Left ventricle myocardium inferior (tissue), 1 donor: ENCODE measurements at regions not wholly inside any gene's neighbourhood (a gene's known extent, or its start where the extent isn't known, plus 50 kb on each side); places are given as distances from the start of the nearest gene placed in this dataset.
A peak's percentile ranks its signal among the peaks of the same experiment; 100 is the strongest.

Source experiments
- DNase-seq: peaks from one replicate; pipeline ENCODE4 v3.0.0-alpha.2; 2020
- H3K27ac ChIP-seq: fragments of 200-600 bp; replicated peaks from 2 replicates; pipeline ENCODE4 v1.8.0; 2021
- H3K27me3 ChIP-seq: fragments of 200-600 bp; 2 replicates; pipeline ENCODE4 v1.8.0; 2021; ENCODE audit warnings: low read depth
- H3K36me3 ChIP-seq: fragments of 200-600 bp; 2 replicates; pipeline ENCODE4 v1.8.0; 2021
- H3K4me1 ChIP-seq: fragments of 200-600 bp; 2 replicates; pipeline ENCODE4 v1.8.0; 2021
- H3K4me3 ChIP-seq: fragments of 200-600 bp; 2 replicates; pipeline ENCODE4 v1.8.0; 2021; ENCODE audit warnings: mild to moderate bottlenecking, moderate library complexity
- H3K9me3 ChIP-seq: fragments of 200-600 bp; replicated peaks from 2 replicates; pipeline ENCODE4 v1.8.0; 2021
- CTCF ChIP-seq: fragments of 200-600 bp; IDR thresholded peaks from 2 replicates; pipeline ENCODE4 v1.8.0; 2021; ENCODE audit warnings: antibody characterized with exemption, mild to moderate bottlenecking, borderline replicate concordance
- intact Hi-C: fragments of 100-400 bp; cut with micrococcal nuclease; formaldehyde crosslinking; loops from one replicate; pipeline ENCODE4 v1.11.0; 2022
- donor health status: DM: no; HTN: yes; CAD: no; lungs with severe emphysema.

GRCh38 chr11:119846374-119846773, 117.4 kb upstream of the NECTIN1 start:
- no peak overlapping the region for H3K27ac ChIP-seq
- no peaks in the 10 kb centered on the region for H3K36me3 ChIP-seq
- DNase-seq: no peak
- intact Hi-C loops: no loop called here
- peaks cover 8% of the 10 kb centered on the region for H3K9me3 ChIP-seq
- peaks cover 6% of the 10 kb centered on the region for H3K27me3 ChIP-seq
- no peak for TF ChIP-seq CTCF
- H3K4me3 ChIP-seq: no peak overlapping the region
- peaks cover 15% of the 10 kb centered on the region for H3K4me1 ChIP-seq

GRCh38 chr11:119845756-119846155, 116.8 kb upstream of the NECTIN1 start:
- no peak for TF ChIP-seq CTCF
- intact Hi-C loops: no loop called here
- no peaks in the 10 kb centered on the region for H3K36me3 ChIP-seq
- H3K27ac ChIP-seq: no peak overlapping the region
- H3K9me3 ChIP-seq: peaks cover 8% of the 10 kb centered on the region
- peaks cover 12% of the 10 kb centered on the region for H3K27me3 ChIP-seq
- peaks cover 15% of the 10 kb centered on the region for H3K4me1 ChIP-seq
- no peak for DNase-seq
- no peak overlapping the region for H3K4me3 ChIP-seq

GRCh38 chr11:119845305-119845704, 116.3 kb upstream of the NECTIN1 start:
- Histone ChIP-seq H3K27me3 (peaks cover 13% of the 10 kb centered on the region), H3K9me3 (peaks cover 8% of the 10 kb centered on the region)
- no peak for TF ChIP-seq CTCF

GRCh38 chr11:119844808-119845207, 115.8 kb upstream of the NECTIN1 start:
- intact Hi-C loops: no loop called here
- H3K36me3 ChIP-seq: no peaks in the 10 kb centered on the region
- H3K27me3 ChIP-seq: peaks cover 14% of the 10 kb centered on the region
- no peak overlapping the region for H3K27ac ChIP-seq
- peaks cover 15% of the 10 kb centered on the region for H3K4me1 ChIP-seq
- no peak overlapping the region for H3K4me3 ChIP-seq
- TF ChIP-seq CTCF: no peak
- peak; percentile 36 for DNase-seq
- peaks cover 8% of the 10 kb centered on the region for H3K9me3 ChIP-seq

More at GRCh38 chr11:119845305-119845704, 116.3 kb upstream of the NECTIN1 start:
- Histone ChIP-seq H3K4me1 (peaks cover 15% of the 10 kb centered on the region), H3K36me3 (no peaks in the 10 kb centered on the region), H3K27ac (no peak overlapping the region), H3K4me3 (no peak overlapping the region)
- intact Hi-C loops: no loop called here
- DNase-seq: no peak

- H3K36me3 ChIP-seq: no peaks in the 10 kb centered on the region
- intact Hi-C loops: no loop called here
- peaks cover 8% of the 10 kb centered on the region for H3K9me3 ChIP-seq
- H3K27me3 ChIP-seq: peaks cover 17% of the 10 kb centered on the region
- H3K4me1 ChIP-seq: peaks cover 15% of the 10 kb centered on the region
- no peak overlapping the region for H3K4me3 ChIP-seq
- no peak for DNase-seq
- no peak overlapping the region for H3K27ac ChIP-seq
- TF ChIP-seq CTCF: no peak
These were observed 114.9 kb upstream of the NECTIN1 start for GRCh38 chr11:119843877-119844276.

- intact Hi-C loops: no loop called here
- no peak for TF ChIP-seq CTCF
- H3K27ac ChIP-seq: no peak overlapping the region
- no peaks in the 10 kb centered on the region for H3K36me3 ChIP-seq
- no peak for DNase-seq
- H3K27me3 ChIP-seq: peaks cover 17% of the 10 kb centered on the region
- H3K4me1 ChIP-seq: peaks cover 15% of the 10 kb centered on the region
- H3K9me3 ChIP-seq: peaks cover 8% of the 10 kb centered on the region
- H3K4me3 ChIP-seq: no peak overlapping the region
These were observed 113.7 kb upstream of the NECTIN1 start for GRCh38 chr11:119842731-119843130.
